Mesothelial cell of epicardium (in vitro differentiated cells): ENCODE measurements at regions not wholly inside any gene's neighbourhood (a gene's known extent, or its start where the extent isn't known, plus 50 kb on each side); places are given as distances from the start of the nearest gene placed in this dataset.

Experiments
- DNase-seq, 2 experiments: peaks; one replicate each; pipeline ENCODE4 v3.0.0; 2021; ENCODE audit warnings: low spot score in 2 of 2; ENCODE audit not compliant: unreplicated experiment in 2 of 2
- H3K27ac Mint-ChIP-seq: 2 replicates; pipeline ENCODE4 v1.8.0; 2021; ENCODE audit warnings: mixed read lengths
- H3K27me3 Mint-ChIP-seq: 2 replicates; pipeline ENCODE4 v1.8.0; 2021; ENCODE audit warnings: low read depth, mixed read lengths
- H3K36me3 Mint-ChIP-seq: 2 replicates; pipeline ENCODE4 v1.8.0; 2021; ENCODE audit warnings: mixed read lengths
- H3K4me1 Mint-ChIP-seq: 2 replicates; pipeline ENCODE4 v1.8.0; 2021; ENCODE audit warnings: mixed read lengths
- H3K4me3 Mint-ChIP-seq: 2 replicates; pipeline ENCODE4 v1.8.0; 2021; ENCODE audit warnings: mild to moderate bottlenecking, moderate library complexity, mixed read lengths
- H3K9me3 Mint-ChIP-seq: 2 replicates; pipeline ENCODE4 v1.8.0; 2021; ENCODE audit warnings: mixed read lengths
- CTCF ChIP-seq: fragments of 200-600 bp; sonication (generic); IDR thresholded peaks from one replicate; pipeline ENCODE4 v1.5.0; 2021; ENCODE audit warnings: antibody characterized with exemption; ENCODE audit not compliant: unreplicated experiment

DNA sequence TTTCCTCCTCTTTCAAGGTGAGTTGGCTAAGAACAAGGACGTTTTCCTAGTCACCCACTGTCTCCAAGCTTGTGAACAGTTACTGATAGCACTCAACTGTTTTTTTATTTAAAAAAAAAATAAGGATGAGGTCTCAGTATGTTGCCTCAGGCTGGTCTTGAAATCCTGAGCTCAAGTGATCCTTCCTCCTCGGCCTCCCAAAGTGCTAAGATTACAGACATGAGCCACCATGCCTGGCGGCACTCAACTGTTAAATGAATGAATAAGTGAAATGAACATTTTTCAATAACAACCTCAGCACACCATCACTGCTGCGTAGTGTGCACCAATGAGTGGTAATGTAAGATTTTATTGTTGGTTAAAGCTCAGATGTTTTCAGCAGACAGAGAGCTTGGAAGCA is 214.1 kb upstream of the NRIP1 start:
- no peak overlapping the region for H3K27ac Mint-ChIP-seq

GRCh38 chr21:15279482-15279881 is 214.7 kb upstream of the NRIP1 start:
- Mint-ChIP-seq H3K27me3 (no peaks in the 10 kb centered on the region), H3K9me3 (peaks cover 17% of the 10 kb centered on the region), H3K4me3 (no peak overlapping the region), H3K27ac (no peak overlapping the region), H3K4me1 (peaks cover 14% of the 10 kb centered on the region), H3K36me3 (peaks cover 2% of the 10 kb centered on the region)
- no peak for TF ChIP-seq CTCF
- DNase-seq = no peak

More for the DNA sequence above, 214.1 kb upstream of the NRIP1 start:
- Mint-ChIP-seq H3K27me3 (no peaks in the 10 kb centered on the region), H3K36me3 (peaks cover 2% of the 10 kb centered on the region), H3K4me1 (peaks cover 15% of the 10 kb centered on the region), H3K9me3 (peaks cover 14% of the 10 kb centered on the region), H3K4me3 (no peak overlapping the region)
- no peak for TF ChIP-seq CTCF
- DNase-seq = no peak

- Mint-ChIP-seq H3K4me3 (no peak overlapping the region), H3K27ac (no peak overlapping the region), H3K4me1 (peaks cover 2% of the 10 kb centered on the region), H3K27me3 (no peaks in the 10 kb centered on the region), H3K36me3 (peaks cover 2% of the 10 kb centered on the region), H3K9me3 (peaks cover 17% of the 10 kb centered on the region)
- no peak for TF ChIP-seq CTCF
- no peak for DNase-seq
Measured at GRCh38 chr21:15281714-15282113, 216.9 kb upstream of the NRIP1 start.

DNA sequence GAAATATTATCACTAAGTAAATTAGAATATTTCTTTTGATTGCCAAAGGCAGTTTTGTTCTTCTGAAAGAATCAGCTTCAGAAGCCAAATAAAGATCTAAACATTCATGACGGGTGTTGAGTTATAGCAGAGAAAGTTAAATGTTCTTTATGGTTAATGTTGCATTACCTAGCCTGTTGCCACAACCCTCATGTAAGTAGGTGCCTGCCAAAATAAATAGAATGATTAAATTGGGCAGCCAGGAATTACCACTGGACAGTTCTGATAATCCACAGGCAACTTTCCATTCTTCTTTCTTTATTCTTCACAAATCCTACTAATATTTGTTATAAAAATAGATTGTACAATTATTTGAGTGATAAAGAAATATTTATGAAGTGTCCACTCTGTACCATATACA is 217.9 kb upstream of the NRIP1 start:
- Mint-ChIP-seq H3K36me3 (peaks cover 2% of the 10 kb centered on the region), H3K4me1 (peaks cover 2% of the 10 kb centered on the region), H3K9me3 (peaks cover 17% of the 10 kb centered on the region), H3K27ac (no peak overlapping the region), H3K4me3 (no peak overlapping the region), H3K27me3 (no peaks in the 10 kb centered on the region)
- no peak for DNase-seq
- no peak for TF ChIP-seq CTCF

DNA sequence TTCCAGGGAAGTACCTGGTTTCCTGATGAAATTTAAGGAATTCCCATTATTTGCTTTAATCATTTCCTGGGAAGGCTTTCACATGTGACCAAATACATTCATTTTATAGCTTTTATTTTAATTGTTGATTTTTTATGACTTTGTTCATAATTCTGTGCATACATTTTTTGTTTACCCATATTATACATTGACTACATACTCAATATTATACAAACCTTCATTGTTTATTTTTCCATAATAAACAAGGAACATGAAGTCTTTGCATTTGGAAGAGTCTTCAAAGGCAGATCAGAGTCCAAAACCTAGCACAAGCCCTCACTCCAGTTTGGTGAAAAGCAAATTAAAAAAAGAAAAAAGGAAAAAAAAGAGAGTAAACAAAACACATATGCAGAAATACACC is 218.3 kb upstream of the NRIP1 start:
- Mint-ChIP-seq H3K9me3 (peaks cover 17% of the 10 kb centered on the region), H3K36me3 (peaks cover 2% of the 10 kb centered on the region), H3K4me3 (no peak overlapping the region), H3K27me3 (no peaks in the 10 kb centered on the region), H3K4me1 (peaks cover 2% of the 10 kb centered on the region), H3K27ac (no peak overlapping the region)
- no peak for DNase-seq
- no peak for TF ChIP-seq CTCF

GRCh38 chr21:15283789-15284188 is 219.0 kb upstream of the NRIP1 start:
- TF ChIP-seq CTCF = no peak
- H3K36me3 Mint-ChIP-seq = peaks cover 2% of the 10 kb centered on the region
- no peak overlapping the region for H3K4me3 Mint-ChIP-seq
- no peaks in the 10 kb centered on the region for H3K27me3 Mint-ChIP-seq
- peaks cover 2% of the 10 kb centered on the region for H3K4me1 Mint-ChIP-seq
- peaks cover 17% of the 10 kb centered on the region for H3K9me3 Mint-ChIP-seq
- H3K27ac Mint-ChIP-seq = no peak overlapping the region
- no peak for DNase-seq
